HG03060 (cell line): ENCODE measurements at regions not wholly inside any gene's neighbourhood (a gene's known extent, or its start where the extent isn't known, plus 50 kb on each side); places are given as distances from the start of the nearest gene placed in this dataset.
"Not testable (repeated sequence)": the region's sequence is repeated elsewhere in the genome, so short reads cannot be mapped to it uniquely, and the experiment has no call there.

Experiments used
- ATAC-seq: cut with Tn5 transposase; IDR thresholded peaks from one replicate; pipeline ENCODE4 v1.9.1; 2021; ENCODE audit warnings: low read depth, moderate number of reproducible peaks; ENCODE audit not compliant: unreplicated experiment

- ATAC-seq: no peak
These were observed 204.7 kb upstream of the STK26 start for GRCh38 chrX:131818297-131818936.

DNA sequence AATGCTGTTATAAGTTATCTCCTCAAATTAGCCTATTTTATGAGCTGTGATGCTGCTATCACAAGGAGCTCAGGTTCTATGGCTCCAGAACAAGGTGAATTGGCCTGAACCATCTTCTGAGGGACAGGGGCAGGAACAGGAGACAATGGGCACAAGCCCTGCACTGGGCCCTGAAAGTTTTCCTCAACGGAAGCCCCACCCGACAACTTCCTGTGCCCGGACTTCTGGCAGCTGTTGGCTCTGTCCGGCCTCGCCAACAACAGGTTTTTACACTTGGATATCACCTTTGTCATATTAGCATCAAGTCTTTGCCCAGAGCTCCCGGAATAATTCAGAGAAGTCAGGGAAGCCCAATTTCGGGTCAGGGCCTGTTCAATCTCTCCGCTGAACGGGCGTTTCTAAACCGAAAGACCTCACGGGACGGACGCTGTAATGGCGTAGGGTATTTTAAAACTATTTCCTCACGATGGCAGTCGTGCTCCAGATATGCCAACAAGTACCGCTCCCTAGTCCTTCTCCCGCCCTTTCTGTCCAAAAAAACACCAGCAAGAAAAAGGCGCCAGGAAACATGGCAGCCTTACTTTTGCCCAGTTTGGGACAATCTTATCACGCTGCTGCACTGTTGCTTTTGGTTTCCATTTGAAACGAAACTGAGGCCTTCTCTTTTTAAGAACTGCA is 201.0 kb upstream of the STK26 start:
- no peak for ATAC-seq

- no peak for ATAC-seq
These were observed 196.5 kb upstream of the STK26 start for GRCh38 chrX:131826572-131826971.

DNA sequence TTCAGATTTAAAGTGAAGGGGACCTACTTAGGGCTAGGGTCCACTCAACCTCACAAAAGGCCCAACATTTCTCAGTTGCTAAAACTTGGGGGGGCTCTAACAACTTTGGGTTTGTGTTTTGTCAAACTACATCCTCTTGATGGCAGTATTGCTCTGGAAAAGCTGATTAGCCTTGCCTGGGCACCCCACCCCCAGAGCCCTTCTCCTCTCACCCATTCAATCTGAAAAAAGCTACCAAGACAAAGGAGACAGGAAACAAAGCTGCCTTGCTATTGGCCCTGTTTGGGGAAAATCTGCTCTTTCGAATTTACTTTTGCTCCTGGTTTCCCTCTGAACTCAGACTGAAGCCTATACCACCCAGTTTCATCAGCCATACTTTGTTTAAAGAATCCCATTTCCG is 195.2 kb upstream of the STK26 start:
- ATAC-seq: no peak

GRCh38 chrX:131828482-131828881 is 194.6 kb upstream of the STK26 start:
- no peak for ATAC-seq

DNA sequence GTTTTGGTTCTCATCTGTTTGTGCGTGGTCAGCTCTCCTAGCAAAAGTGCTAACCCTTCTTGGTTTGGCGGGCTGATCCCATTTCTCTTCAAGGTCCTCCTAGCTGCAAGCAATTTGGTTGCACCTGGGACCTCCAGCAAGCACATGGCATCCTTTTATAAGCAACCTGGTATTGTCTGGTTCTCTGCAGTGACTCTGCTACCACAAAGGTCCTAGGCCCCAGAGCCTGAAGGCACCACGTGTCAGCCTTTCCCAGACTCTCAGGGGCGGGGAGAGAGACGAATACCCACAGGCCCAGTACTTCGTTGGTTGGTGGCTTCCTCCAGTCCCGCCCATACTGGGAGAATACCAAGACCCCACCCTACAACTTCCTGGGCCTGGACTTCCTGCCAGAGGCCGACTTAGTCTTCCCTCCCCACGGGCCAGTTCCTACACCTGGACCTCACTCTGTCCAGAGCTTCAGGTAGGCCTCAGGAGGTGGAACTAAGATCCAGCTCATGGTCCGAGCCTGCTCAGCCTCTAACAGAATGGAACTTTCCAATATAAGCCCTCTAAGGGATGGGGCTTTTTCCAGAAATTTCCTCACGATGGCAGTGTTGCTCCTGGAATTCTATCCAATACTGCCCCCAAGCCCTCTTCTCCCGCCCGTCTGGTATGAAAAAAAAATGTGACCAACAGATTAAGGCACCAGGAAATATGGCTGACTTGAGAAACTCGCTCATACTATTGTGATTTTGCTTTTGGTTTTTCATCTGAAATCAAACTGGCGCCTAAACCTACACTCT is 192.5 kb upstream of the STK26 start:
- ATAC-seq: peak; percentile 71

GRCh38 chrX:131831185-131831520 is 191.9 kb upstream of the STK26 start:
- no peak for ATAC-seq

- no peak for ATAC-seq
These were observed 186.9 kb upstream of the STK26 start for GRCh38 chrX:131836161-131836560.

- no peak for ATAC-seq
These were observed 185.8 kb upstream of the STK26 start for GRCh38 chrX:131837325-131837724.

DNA sequence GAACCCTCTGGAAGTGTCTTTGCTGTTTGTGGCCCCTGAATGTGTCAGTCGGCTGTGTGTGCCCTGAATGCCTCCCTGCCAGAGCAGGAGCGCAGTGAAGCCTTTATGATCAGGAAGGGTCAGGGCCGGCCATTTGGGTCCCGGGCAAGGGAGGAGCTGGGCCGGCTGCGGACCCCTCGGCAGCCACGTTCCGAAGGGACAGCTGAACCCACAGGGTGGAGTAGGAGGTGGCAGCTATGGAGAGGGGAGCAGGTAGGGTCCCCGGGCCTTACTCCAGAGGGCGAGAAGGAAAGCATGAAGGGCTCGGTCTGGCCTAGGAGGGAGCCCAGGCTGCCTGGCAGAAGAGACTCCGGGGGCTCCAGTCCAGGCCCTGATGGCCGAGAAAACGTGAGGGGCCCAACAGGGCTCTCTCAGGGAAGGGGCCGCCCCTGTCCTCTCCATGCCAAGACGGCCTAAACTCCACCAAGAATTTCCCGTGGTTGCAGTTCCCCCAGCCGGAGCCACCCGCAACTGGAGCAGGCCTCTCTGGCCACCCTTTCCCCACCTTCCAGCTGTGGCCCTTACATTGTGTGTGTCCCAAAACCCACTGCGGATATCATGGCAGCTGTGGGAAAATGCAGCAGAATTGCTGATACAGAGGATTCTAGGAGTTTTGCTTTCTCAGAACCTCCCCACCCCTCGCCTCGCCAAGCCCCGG is 182.2 kb upstream of the STK26 start:
- no peak for ATAC-seq

- no peak for ATAC-seq
These were observed 181.3 kb upstream of the STK26 start for GRCh38 chrX:131841496-131842437.

DNA sequence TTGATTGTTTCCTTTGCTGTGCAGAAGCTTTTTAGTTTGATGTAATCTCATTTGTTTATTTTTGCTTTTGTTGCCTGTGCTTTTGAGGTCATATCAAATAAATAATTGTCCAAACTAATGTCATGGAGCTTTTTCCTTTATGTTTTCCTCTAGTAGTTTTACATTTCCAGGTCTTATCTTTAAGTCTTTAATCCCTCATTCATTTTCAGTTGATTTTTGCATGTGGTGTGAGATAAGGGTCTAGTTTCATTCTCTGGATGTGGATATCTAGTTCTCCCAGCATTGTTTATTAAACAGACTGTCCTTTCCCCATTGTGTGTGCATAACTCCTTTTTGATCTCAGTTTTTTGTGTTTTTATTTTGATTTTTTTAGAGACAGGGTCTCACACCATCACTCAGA is 179.1 kb upstream of the STK26 start:
- no peak for ATAC-seq

DNA sequence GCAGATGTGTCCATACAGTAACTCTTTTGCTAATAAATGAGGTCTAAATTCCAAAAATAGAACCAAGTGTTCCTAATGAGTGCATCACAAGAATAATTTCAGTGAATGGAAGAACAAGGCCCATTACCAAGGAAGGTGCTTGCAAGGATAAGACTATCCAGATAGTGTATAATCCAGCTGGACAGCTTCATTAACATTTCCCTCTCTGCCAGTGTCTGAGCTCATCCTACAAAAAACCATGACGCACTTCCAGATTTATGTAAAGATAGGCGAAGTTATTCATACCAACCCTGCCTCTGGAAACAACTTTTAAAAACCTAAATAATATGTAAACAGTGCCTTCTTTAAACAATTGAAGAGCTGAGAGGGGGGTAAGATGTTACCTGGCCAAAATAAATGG is 177.9 kb upstream of the STK26 start:
- ATAC-seq: no peak

DNA sequence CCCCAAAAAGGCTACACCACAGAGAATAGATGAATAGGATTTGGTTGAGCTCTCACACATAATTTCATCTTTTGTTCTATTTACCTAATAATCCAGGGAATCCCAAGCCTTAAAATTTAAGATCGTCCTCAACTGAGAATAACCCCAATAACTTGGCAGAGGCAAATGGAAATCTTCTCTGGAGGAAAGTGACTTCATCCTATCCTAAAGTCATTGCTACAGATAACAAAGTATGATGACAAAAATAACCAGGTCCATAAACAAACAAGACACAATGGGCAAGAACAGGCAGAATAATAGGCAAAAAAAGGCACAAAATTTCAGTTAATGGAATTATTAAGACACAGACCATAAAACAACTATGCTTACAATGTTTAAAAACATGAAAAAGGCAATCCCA is 177.3 kb upstream of the STK26 start:
- ATAC-seq: no peak

- ATAC-seq: not testable (repeated sequence)
These were observed 172.1 kb upstream of the STK26 start for GRCh38 chrX:131850964-131851363.

DNA sequence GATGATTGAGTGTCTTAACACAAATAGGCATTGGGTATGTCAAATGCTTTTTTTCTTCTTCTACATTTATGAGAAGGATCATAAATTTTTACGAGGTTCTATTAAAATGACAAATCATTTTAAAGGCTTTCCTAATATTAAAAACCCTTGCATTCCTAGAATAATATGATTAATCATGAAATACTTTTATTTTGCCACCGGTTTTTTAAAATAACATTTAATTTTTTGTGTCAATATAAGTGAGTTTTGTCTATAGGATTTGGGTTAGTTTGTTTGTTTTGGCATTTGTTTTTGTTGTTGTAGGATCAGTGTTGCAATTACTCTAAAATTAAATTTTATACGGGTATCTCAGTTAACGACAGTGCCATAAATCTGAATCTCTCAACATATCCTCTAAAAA is 169.7 kb upstream of the STK26 start:
- ATAC-seq: no peak

- no peak for ATAC-seq
These were observed 168.5 kb upstream of the STK26 start for GRCh38 chrX:131854581-131854980.

DNA sequence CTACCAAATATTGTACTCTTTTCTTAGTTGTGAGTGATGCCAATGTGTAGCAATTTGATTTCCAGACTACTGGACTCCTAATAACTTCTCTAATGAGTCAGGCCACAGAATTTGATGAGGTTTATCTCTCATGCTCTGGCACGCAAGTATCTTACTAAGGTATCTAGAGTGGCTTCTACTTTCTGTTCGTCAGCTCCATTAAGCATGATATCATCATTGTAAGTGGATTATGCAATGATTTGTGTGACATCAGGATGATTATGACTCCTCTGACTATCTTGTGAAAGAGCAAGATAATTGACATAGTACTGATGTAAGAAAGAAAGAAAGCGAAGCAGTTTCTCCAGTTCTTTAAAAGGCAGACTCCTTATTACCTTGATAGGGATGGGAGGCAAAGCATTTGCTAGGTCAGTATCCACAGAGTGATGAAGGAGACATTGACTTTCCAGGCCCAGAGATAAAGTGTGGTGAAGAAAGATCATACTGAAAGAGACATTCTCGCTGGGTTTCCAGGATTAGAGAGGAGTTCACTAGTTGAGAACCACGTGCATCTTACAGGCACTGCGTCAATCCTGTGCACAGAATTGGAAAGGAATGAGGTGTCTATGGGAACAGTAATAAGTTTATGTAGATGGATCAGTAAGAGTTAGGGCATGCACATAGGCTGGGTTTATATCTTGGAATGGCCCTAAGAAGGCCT is 161.9 kb upstream of the STK26 start:
- no peak for ATAC-seq

GRCh38 chrX:131862321-131862720 is 160.8 kb upstream of the STK26 start:
- ATAC-seq: no peak

DNA sequence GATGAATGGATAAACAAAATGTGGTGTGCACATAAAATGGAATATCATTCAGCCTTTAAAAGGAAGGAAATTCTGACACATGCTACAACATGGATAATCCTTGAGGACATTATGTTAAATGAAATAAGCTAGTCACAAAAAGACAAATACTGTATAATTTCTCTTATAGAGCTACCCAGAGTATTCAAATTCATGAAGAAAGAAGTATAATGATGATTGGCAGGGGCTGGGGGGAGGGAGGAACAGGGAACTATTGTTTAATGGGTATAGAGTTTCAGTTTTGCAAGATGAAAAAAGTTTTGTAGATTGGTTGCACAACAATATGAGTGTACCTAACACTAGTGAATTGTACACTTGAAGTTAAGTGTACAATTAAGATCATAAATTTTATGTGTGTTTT is 153.9 kb upstream of the STK26 start:
- no peak for ATAC-seq
